H1 (cell line): ENCODE measurements at regions not wholly inside any gene's neighbourhood (a gene's known extent, or its start where the extent isn't known, plus 50 kb on each side); places are given as distances from the start of the nearest gene placed in this dataset.

Experiments used
- CTCF ChIA-PET: fragments of 300-600 bp; sonication (Branson Sonifier 250); formaldehyde crosslinking; loops from one replicate; lab custom pipeline; 2021; ENCODE audit not compliant: partially characterized antibody; lab: Charles Lee
- POLR2A ChIA-PET: fragments of 300-600 bp; sonication (Branson Sonifier 250); formaldehyde crosslinking; loops from one replicate; lab custom pipeline; 2021; ENCODE audit warnings: inconsistent platforms; ENCODE audit not compliant: partially characterized antibody; lab: Charles Lee
- DNase-seq, 2 experiments: peaks; one replicate each; pipeline versions ENCODE4 v3.0.0 to v3.0.0-alpha.2; 2010 to 2022; ENCODE audit warnings: low spot score in 2 of 2, low read depth in 1 of 2, mixed read lengths in 1 of 2
- FAIRE-seq: peaks from 2 replicates; lab custom pipeline; 2011; peaks lifted over from hg19 to GRCh38; lab: Jason Lieb, UNC
- H2AFZ ChIP-seq: 2 replicates; pipeline ENCODE4 v1.8.1; 2012; ENCODE audit warnings: low read length, inconsistent platforms
- H2AK5ac ChIP-seq: 2 replicates; pipeline ENCODE4 v1.6.1; 2013; ENCODE audit warnings: low read depth, low read length
- H2BK120ac ChIP-seq: replicated peaks from 2 replicates; pipeline ENCODE3; 2013; ENCODE audit warnings: low read depth, low read length, inconsistent platforms
- H2BK12ac ChIP-seq: 2 replicates; pipeline ENCODE4 v1.6.1; 2013; ENCODE audit warnings: low read depth, low read length
- H2BK15ac ChIP-seq: 2 replicates; pipeline ENCODE4 v1.6.1; 2013; ENCODE audit warnings: low read length
- H2BK20ac ChIP-seq: 2 replicates; pipeline ENCODE4 v1.6.1; 2013; ENCODE audit warnings: low read length
- H2BK5ac ChIP-seq: 2 replicates; pipeline ENCODE4 v1.6.1; 2013; ENCODE audit warnings: low read depth, low read length
- H3K14ac ChIP-seq: 2 replicates; pipeline ENCODE4 v1.6.1; 2013; ENCODE audit warnings: inconsistent platforms; ENCODE audit not compliant: insufficient read length
- H3K18ac ChIP-seq: 2 replicates; pipeline ENCODE4 v1.6.1; 2013; ENCODE audit warnings: low read length; ENCODE audit errors: extremely low read depth
- H3K23ac ChIP-seq: 2 replicates; pipeline ENCODE4 v1.6.1; 2013; ENCODE audit warnings: inconsistent platforms; ENCODE audit not compliant: insufficient read length
- H3K23me2 ChIP-seq: 2 replicates; pipeline ENCODE4 v1.6.1; 2013; ENCODE audit warnings: low read depth, low read length
- H3K27ac ChIP-seq: 2 replicates; pipeline ENCODE4 v1.6.1; 2011; ENCODE audit warnings: low read depth, low read length, inconsistent platforms
- H3K27me3 ChIP-seq, 4 experiments: replicated peaks in 1 of 4; 1 replicate in 1 of 4; 2 replicates in 3 of 4; pipeline versions ENCODE4 v1.6.1 to v1.8.1; 2011 to 2013; ENCODE audit warnings: low read length in 3 of 4, mild to moderate bottlenecking in 3 of 4, inconsistent platforms in 2 of 4, mixed read lengths in 2 of 4, moderate library complexity in 1 of 4; ENCODE audit not compliant: control insufficient read depth in 3 of 4, insufficient read depth in 3 of 4; ENCODE audit errors: extremely low read depth in 1 of 4
- H3K36me3 ChIP-seq, 4 experiments: 2 replicates each; pipeline versions ENCODE4 v1.6.1 to v1.8.1; 2011 to 2013; ENCODE audit warnings: mild to moderate bottlenecking in 4 of 4, low read length in 3 of 4, moderate library complexity in 2 of 4, control low read depth in 1 of 4, inconsistent platforms in 1 of 4; ENCODE audit not compliant: insufficient read depth in 4 of 4, control insufficient read depth in 2 of 4
- H3K4ac ChIP-seq: replicated peaks from 2 replicates; pipeline ENCODE3; 2013; ENCODE audit warnings: low read length, low read depth, mixed read lengths, inconsistent platforms; ENCODE audit not compliant: insufficient read length
- H3K4me1 ChIP-seq, 4 experiments: replicated peaks in 1 of 4; 1 replicate in 1 of 4; 2 replicates in 3 of 4; pipeline versions ENCODE4 v1.6.1 to v1.8.1; 2011 to 2013; ENCODE audit warnings: low read length in 3 of 4, inconsistent platforms in 2 of 4, mixed read lengths in 1 of 4; ENCODE audit not compliant: insufficient read depth in 4 of 4, control insufficient read depth in 3 of 4
- H3K4me2 ChIP-seq, 2 experiments: 2 replicates each; pipeline versions ENCODE4 v1.6.1 to v1.8.1; 2011 to 2013; ENCODE audit warnings: low read depth in 2 of 2, low read length in 2 of 2, control low read depth in 1 of 2, inconsistent platforms in 1 of 2, mild to moderate bottlenecking in 1 of 2; ENCODE audit not compliant: insufficient read depth in 1 of 2
- H3K4me3 ChIP-seq, 4 experiments: fragments of 200-600, 300-600 bp in 1 of 4; sonication (generic), shearing (Covaris generic), sonication (Bioruptor Twin) in 1 of 4; 2 replicates each; pipeline versions ENCODE4 v1.5.1 to v1.8.1; 2011 to 2016; ENCODE audit warnings: low read length in 4 of 4, low read depth in 3 of 4, control low read depth in 2 of 4, inconsistent platforms in 2 of 4, mild to moderate bottlenecking in 2 of 4, mixed read lengths in 1 of 4, moderate library complexity in 1 of 4; ENCODE audit not compliant: insufficient read depth in 2 of 4; ENCODE audit errors: extremely low read depth in 1 of 4
- H3K56ac ChIP-seq: replicated peaks from 2 replicates; pipeline ENCODE3; 2013; ENCODE audit warnings: low read depth, mild to moderate bottlenecking, mixed read lengths, low read length, inconsistent platforms; ENCODE audit not compliant: insufficient read length
- H3K79me1 ChIP-seq: 2 replicates; pipeline ENCODE4 v1.6.1; 2013; ENCODE audit warnings: low read depth, low read length, control low read depth
- H3K79me2 ChIP-seq, 2 experiments: 2 replicates each; pipeline versions ENCODE4 v1.6.1 to v1.8.1; 2012 to 2013; ENCODE audit warnings: low read length in 2 of 2, mild to moderate bottlenecking in 2 of 2, inconsistent platforms in 1 of 2; ENCODE audit not compliant: insufficient read depth in 2 of 2, control insufficient read depth in 1 of 2
- H3K9ac ChIP-seq, 4 experiments: replicated peaks in 1 of 4; 1 replicate in 1 of 4; 2 replicates in 3 of 4; pipeline versions ENCODE4 v1.6.1 to v1.8.1; 2011 to 2013; ENCODE audit warnings: low read depth in 3 of 4, low read length in 3 of 4, control low read depth in 2 of 4, mild to moderate bottlenecking in 2 of 4, moderate library complexity in 2 of 4, inconsistent platforms in 1 of 4; ENCODE audit errors: extremely low read depth in 1 of 4
- H3K9me3 ChIP-seq, 2 experiments: 2 replicates each; pipeline versions ENCODE4 v1.6.1 to v1.8.1; 2012 to 2013; ENCODE audit warnings: mild to moderate bottlenecking in 2 of 2, moderate library complexity in 2 of 2, control low read depth in 1 of 2, inconsistent platforms in 1 of 2, low read depth in 1 of 2, low read length in 1 of 2, mixed read lengths in 1 of 2; ENCODE audit not compliant: insufficient read depth in 2 of 2
- H4K20me1 ChIP-seq, 2 experiments: replicated peaks in 1 of 2; 2 replicates each; pipeline versions ENCODE3 to v1.8.1; 2011 to 2013; ENCODE audit warnings: inconsistent platforms in 2 of 2, low read length in 2 of 2, mild to moderate bottlenecking in 1 of 2; ENCODE audit not compliant: insufficient read depth in 2 of 2, control insufficient read depth in 1 of 2
- H4K5ac ChIP-seq: 2 replicates; pipeline ENCODE4 v1.6.1; 2013; ENCODE audit warnings: low read length, low read depth, mixed read lengths, inconsistent platforms; ENCODE audit not compliant: insufficient read length
- H4K8ac ChIP-seq: 2 replicates; pipeline ENCODE4 v1.8.0; 2013; ENCODE audit warnings: mild to moderate bottlenecking, moderate library complexity, low read length, inconsistent platforms; ENCODE audit not compliant: insufficient read depth; ENCODE audit errors: extremely low read depth
- H4K91ac ChIP-seq: replicated peaks from 2 replicates; pipeline ENCODE3; 2013; ENCODE audit warnings: low read length, mixed read lengths, inconsistent platforms; ENCODE audit not compliant: insufficient read length
- BCL11A ChIP-seq, 2 experiments: IDR thresholded peaks; one replicate each; pipeline ENCODE4 v1.6.1; 2011; ENCODE audit warnings: low read depth in 2 of 2, low read length in 2 of 2, mild to moderate bottlenecking in 2 of 2
- EGR1 ChIP-seq: IDR thresholded peaks from 2 replicates; pipeline ENCODE4 v1.6.1; 2011; ENCODE audit warnings: low read depth, low read length, borderline replicate concordance
- WGBS, 2 experiments: shearing (Covaris generic) in 1 of 2; methylation state at CpG; one replicate each; pipeline versions ENCODE4 v1.1.6 to v1.1.7; 2013 to 2015; ENCODE audit warnings: low lambda C conversion rate in 2 of 2, mixed read lengths in 2 of 2, inconsistent platforms in 1 of 2, low coverage in 1 of 2, missing lambda C conversion rate in 1 of 2; ENCODE audit not compliant: insufficient replicate concordance in 2 of 2, insufficient coverage in 1 of 2, insufficient read length in 1 of 2; ENCODE audit errors: extremely low coverage in 1 of 2, missing lambda C conversion rate in 1 of 2; 5-methylcytosine and 5-hydroxymethylcytosine counted together

- H2BK15ac ChIP-seq, result no peak overlapping the region
- no peak overlapping the region for H2AK5ac ChIP-seq
- H4K8ac ChIP-seq, result no peak overlapping the region
- H4K91ac ChIP-seq, result no peak overlapping the region
- ChIA-PET POLR2A (no interaction called here), CTCF (no interaction called here)
- no peak overlapping the region for H3K56ac ChIP-seq
- no peak overlapping the region for H2BK12ac ChIP-seq
- WGBS, 2 experiments, result 85% methylated on average over 1 of the region's 1 CpG; no CpG with 5 or more reads in 1 of the 2 experiments
- no peak overlapping the region for H2BK5ac ChIP-seq
- H3K79me1 ChIP-seq, result no peaks in the 10 kb centered on the region
- no peaks in the 10 kb centered on the region for H3K79me2 ChIP-seq
- no peak overlapping the region for H3K4ac ChIP-seq
- no peaks in the 10 kb centered on the region for H3K4me1 ChIP-seq
- no peaks in the 10 kb centered on the region for H3K36me3 ChIP-seq
- H3K23ac ChIP-seq, result no peak overlapping the region
- peaks cover 0 to 1% (median 0%) of the 10 kb centered on the region in 4 experiments; a peak in 1 of 7 replicates for H3K27me3 ChIP-seq
- H3K23me2 ChIP-seq, result no peaks in the 10 kb centered on the region
- H3K14ac ChIP-seq, result no peak overlapping the region
- H3K4me3 ChIP-seq, result no peak overlapping the region
- no peak overlapping the region for H3K18ac ChIP-seq
- H3K9me3 ChIP-seq, result no peaks in the 10 kb centered on the region
- TF ChIP-seq BCL11A (IDR thresholded peaks at IDR 0.05; ENCODE audit: low read depth in 2 of 2, low read length in 2 of 2) (no peak), EGR1 (no peak)
- FAIRE-seq, result no peak
- H3K9ac ChIP-seq, result no peak overlapping the region
- no peak overlapping the region for H2AFZ ChIP-seq
- H3K4me2 ChIP-seq, result no peak overlapping the region
- H4K20me1 ChIP-seq, result no peaks in the 10 kb centered on the region
- no peak overlapping the region for H3K27ac ChIP-seq
- H2BK20ac ChIP-seq, result no peak overlapping the region
- no peak overlapping the region for H2BK120ac ChIP-seq
- DNase-seq, result no peak
- no peak overlapping the region for H4K5ac ChIP-seq
Measured at GRCh38 chr13:83471011-83471410, 411.3 kb downstream of the SLITRK1 start.
